Chondrocyte (in vitro differentiated cells): ENCODE measurements at regions not wholly inside any gene's neighbourhood (a gene's known extent, or its start where the extent isn't known, plus 50 kb on each side); places are given as distances from the start of the nearest gene placed in this dataset.
"Not testable (repeated sequence)": the region's sequence is repeated elsewhere in the genome, so short reads cannot be mapped to it uniquely, and the experiment has no call there.

ENCODE experiments used
- DNase-seq: peaks from one replicate; pipeline ENCODE4 v3.0.0; 2021; ENCODE audit warnings: mixed read lengths, low spot score
- H3K27ac Mint-ChIP-seq: one replicate; pipeline ENCODE4 v1.8.0; 2021; ENCODE audit warnings: mild to moderate bottlenecking, moderate library complexity, mixed read lengths; ENCODE audit not compliant: unreplicated experiment
- H3K27me3 Mint-ChIP-seq: 2 replicates; pipeline ENCODE4 v1.8.0; 2021; ENCODE audit warnings: low read depth, mixed read lengths
- H3K36me3 Mint-ChIP-seq: 2 replicates; pipeline ENCODE4 v1.8.0; 2021; ENCODE audit warnings: low read depth, mixed read lengths
- H3K4me1 Mint-ChIP-seq: 2 replicates; pipeline ENCODE4 v1.8.0; 2021; ENCODE audit warnings: low read depth, mild to moderate bottlenecking, mixed read lengths
- H3K4me3 Mint-ChIP-seq: one replicate; pipeline ENCODE4 v1.8.0; 2021; ENCODE audit warnings: mild to moderate bottlenecking, moderate library complexity, mixed read lengths; ENCODE audit not compliant: unreplicated experiment
- H3K9me3 Mint-ChIP-seq: 2 replicates; pipeline ENCODE4 v1.8.0; 2021; ENCODE audit warnings: low read depth, mixed read lengths
- TF ChIP-seq, protein P1 (sequence below): fragments of 200-600 bp; sonication (generic); IDR thresholded peaks from 2 replicates; pipeline ENCODE4 v1.5.0; 2021; ENCODE audit warnings: antibody characterized with exemption, mild to moderate bottlenecking, moderate library complexity

DNA sequence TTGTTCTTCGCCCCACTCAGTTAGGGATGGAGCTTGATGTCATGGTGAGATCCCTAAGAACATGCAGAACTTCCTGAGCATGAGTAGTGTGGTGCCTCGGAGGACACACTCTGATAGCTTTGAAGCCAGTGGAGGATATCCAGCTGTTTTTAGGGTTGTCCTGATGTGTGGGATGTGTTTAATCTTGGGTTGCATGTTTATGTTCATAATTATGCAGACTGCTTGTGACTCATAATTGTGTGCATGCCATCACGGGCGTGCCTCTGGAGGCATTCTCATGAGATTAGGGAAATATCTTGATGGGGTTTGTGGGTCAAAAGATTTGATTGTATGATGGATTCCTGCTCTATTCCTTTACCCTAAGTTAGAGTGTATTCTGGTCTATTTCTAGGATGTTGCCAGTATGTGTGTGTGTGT is 267.4 kb upstream of the PELI2 start:
- no peak for DNase-seq

DNA sequence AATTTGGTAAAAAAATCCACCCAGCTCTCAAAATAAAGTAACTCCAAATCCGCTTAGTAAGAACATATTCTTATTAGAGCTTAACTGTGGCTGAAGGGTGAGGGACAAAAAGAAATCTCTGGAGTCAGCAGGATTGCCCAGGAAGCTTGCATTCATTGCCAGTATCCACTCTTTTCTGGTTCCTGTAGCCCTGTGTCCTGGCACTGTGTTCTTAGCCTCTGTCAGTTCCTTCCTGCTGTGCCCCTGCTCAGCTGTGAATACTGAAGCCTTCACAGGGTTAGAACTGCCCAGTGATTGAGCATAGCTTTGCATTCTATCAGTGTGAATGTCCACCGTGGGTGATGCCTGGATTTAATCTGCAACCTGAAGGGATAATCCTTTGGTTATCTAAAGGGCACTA is 266.9 kb upstream of the PELI2 start:
- TF ChIP-seq, protein P1, sequence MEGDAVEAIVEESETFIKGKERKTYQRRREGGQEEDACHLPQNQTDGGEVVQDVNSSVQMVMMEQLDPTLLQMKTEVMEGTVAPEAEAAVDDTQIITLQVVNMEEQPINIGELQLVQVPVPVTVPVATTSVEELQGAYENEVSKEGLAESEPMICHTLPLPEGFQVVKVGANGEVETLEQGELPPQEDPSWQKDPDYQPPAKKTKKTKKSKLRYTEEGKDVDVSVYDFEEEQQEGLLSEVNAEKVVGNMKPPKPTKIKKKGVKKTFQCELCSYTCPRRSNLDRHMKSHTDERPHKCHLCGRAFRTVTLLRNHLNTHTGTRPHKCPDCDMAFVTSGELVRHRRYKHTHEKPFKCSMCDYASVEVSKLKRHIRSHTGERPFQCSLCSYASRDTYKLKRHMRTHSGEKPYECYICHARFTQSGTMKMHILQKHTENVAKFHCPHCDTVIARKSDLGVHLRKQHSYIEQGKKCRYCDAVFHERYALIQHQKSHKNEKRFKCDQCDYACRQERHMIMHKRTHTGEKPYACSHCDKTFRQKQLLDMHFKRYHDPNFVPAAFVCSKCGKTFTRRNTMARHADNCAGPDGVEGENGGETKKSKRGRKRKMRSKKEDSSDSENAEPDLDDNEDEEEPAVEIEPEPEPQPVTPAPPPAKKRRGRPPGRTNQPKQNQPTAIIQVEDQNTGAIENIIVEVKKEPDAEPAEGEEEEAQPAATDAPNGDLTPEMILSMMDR = no peak
- H3K27me3 Mint-ChIP-seq = no peaks in the 10 kb centered on the region
- no peak for DNase-seq
- no peaks in the 10 kb centered on the region for H3K36me3 Mint-ChIP-seq
- H3K27ac Mint-ChIP-seq = no peak overlapping the region
- no peaks in the 10 kb centered on the region for H3K9me3 Mint-ChIP-seq
- no peak overlapping the region for H3K4me3 Mint-ChIP-seq
- H3K4me1 Mint-ChIP-seq = peaks cover 39% of the 10 kb centered on the region

More for the DNA sequence above, 267.4 kb upstream of the PELI2 start:
- no peaks in the 10 kb centered on the region for H3K27me3 Mint-ChIP-seq
- H3K4me1 Mint-ChIP-seq = peaks cover 43% of the 10 kb centered on the region
- TF ChIP-seq, protein P1 = no peak
- no peak overlapping the region for H3K4me3 Mint-ChIP-seq
- no peak overlapping the region for H3K27ac Mint-ChIP-seq
- H3K36me3 Mint-ChIP-seq = no peaks in the 10 kb centered on the region
- H3K9me3 Mint-ChIP-seq = no peaks in the 10 kb centered on the region

DNA sequence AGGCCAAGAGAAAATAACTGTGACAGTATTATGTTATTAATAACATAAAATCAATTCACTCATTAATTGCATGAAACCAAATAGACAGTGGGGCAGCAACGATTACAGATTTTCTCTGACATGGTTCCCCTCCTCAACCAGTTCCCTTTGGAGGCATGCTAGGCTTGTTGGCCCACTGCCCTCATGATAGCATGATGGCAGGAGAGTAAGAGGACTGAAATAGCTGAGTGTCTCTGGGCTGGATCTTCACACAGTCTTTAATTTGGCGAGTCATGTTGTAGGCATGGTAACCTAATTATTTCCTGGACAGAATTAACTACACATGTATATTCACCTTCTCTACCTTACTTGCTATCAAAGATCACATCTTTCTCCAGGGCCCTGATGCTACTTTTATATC is 266.2 kb upstream of the PELI2 start:
- H3K9me3 Mint-ChIP-seq = no peaks in the 10 kb centered on the region
- H3K4me1 Mint-ChIP-seq = peaks cover 32% of the 10 kb centered on the region
- no peak for DNase-seq
- no peaks in the 10 kb centered on the region for H3K27me3 Mint-ChIP-seq
- no peak overlapping the region for H3K4me3 Mint-ChIP-seq
- H3K27ac Mint-ChIP-seq = no peak overlapping the region
- TF ChIP-seq, protein P1 = no peak
- no peaks in the 10 kb centered on the region for H3K36me3 Mint-ChIP-seq

DNA sequence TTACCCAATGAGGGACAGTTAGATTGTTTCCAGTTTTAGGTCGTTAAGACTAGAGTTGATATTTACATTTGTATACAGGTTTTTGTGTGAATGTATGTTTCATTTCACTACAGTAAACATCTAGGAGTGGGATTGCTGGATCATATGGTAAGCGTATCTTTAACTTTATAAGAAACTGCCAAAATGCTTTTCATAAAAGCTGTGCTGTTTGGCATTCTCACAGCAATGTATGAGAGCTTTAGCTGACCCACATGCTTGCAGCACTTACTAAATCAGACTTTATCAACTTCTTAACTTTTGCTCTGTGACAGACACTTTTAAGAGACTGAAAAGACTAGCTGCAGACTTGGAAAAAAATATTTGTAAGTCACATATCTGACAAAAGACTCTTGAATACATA is 262.5 kb upstream of the PELI2 start:
- Mint-ChIP-seq H3K27me3 (no peaks in the 10 kb centered on the region), H3K4me3 (no peak overlapping the region)

DNA sequence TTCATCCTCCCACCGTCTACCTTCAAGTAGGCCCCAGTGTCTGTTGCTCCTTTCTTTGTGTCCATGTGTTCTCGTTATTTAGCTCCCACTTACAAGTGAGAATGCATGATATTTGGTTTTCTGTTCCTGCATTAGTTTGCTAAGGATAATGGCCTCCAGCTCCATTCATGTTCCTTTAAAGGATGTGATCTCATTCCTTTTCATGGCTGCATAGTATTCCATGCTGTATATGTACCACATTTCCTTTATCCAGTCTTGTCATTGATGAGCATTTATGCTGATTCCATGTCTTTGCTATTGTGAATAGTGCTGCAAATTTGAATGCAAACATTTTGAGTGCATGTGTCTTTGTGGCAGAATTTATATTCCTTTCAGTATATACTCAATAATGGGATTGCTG is 259.6 kb upstream of the PELI2 start:
- Mint-ChIP-seq H3K4me3 (no peak overlapping the region), H3K27ac (no peak overlapping the region), H3K36me3 (peaks cover 6% of the 10 kb centered on the region), H3K27me3 (no peaks in the 10 kb centered on the region), H3K9me3 (peaks cover 36% of the 10 kb centered on the region), H3K4me1 (no peaks in the 10 kb centered on the region)
- DNase-seq = no peak
- TF ChIP-seq, protein P1 = no peak

More for the DNA sequence above, 262.5 kb upstream of the PELI2 start:
- peaks cover 7% of the 10 kb centered on the region for H3K4me1 Mint-ChIP-seq
- peaks cover 21% of the 10 kb centered on the region for H3K9me3 Mint-ChIP-seq
- no peak for DNase-seq
- TF ChIP-seq, protein P1 = no peak
- H3K36me3 Mint-ChIP-seq = peaks cover 2% of the 10 kb centered on the region
- no peak overlapping the region for H3K27ac Mint-ChIP-seq

DNA sequence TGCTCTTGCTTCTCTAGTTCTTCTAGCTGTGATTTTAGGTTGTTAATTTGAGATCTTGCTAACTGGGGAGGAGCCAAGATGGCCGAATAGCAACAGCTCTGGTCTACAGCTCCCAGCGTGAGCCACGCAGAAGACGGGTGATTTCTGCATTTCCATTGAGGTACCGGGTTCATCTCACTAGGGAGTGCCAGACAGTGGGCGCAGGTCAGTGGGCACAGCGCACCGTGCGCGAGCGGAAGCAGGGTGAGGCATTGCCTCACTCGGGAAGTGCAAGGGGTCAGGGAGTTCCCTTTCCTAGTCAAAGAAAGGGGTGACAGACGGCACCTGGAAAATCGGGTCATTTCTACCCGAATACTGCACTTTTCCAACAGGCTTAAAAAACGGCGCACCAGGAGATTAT is 256.6 kb upstream of the PELI2 start:
- peaks cover 13% of the 10 kb centered on the region for H3K36me3 Mint-ChIP-seq
- H3K27ac Mint-ChIP-seq, H3K4me1 Mint-ChIP-seq, DNase-seq, H3K27me3 Mint-ChIP-seq, H3K4me3 Mint-ChIP-seq: not testable (repeated sequence)
- H3K9me3 Mint-ChIP-seq = peaks cover 48% of the 10 kb centered on the region
